ENCODE measurements at regions not wholly inside any gene's neighbourhood (a gene's known extent, or its start where the extent isn't known, plus 50 kb on each side); places are given as distances from the start of the nearest gene placed in this dataset.
"Not testable (repeated sequence)": the region's sequence is repeated elsewhere in the genome, so short reads cannot be mapped to it uniquely, and the experiment has no call there.

GRCh38 chr4:4052933-4053332 lies 173.8 kb downstream of the OTOP1 start:
- dilution Hi-C loops (cut with MboI; ENCODE audit: extremely low pct_ligation_motif_present, low sequenced_read_pairs); H3K27me3 ChIP-seq (ENCODE audit: control insufficient read depth, extremely low read depth, insufficient read depth, low read length); H3K9me1 ChIP-seq (ENCODE audit: control insufficient read depth, extremely low read depth, insufficient read depth, low read length); H3K79me2 ChIP-seq (ENCODE audit: control insufficient read depth, insufficient read depth, low read length); FAIRE-seq; DNase-seq (ENCODE audit: low read depth, low spot score); H3K27ac ChIP-seq (ENCODE audit: control insufficient read depth, insufficient read depth, low read length); H2AFZ ChIP-seq (ENCODE audit: control insufficient read depth, low read length); H3K4me2 ChIP-seq (ENCODE audit: control insufficient read depth, extremely low read depth, insufficient read depth, low read depth, low read length); H3K9ac ChIP-seq (ENCODE audit: control insufficient read depth, extremely low read depth, insufficient read depth, low read length); H3K9me3 ChIP-seq (ENCODE audit: control insufficient read depth, low read depth, low read length); H3K4me1 ChIP-seq (ENCODE audit: control insufficient read depth, extremely low read depth, insufficient read depth, low read length); H3K36me3 ChIP-seq (ENCODE audit: control insufficient read depth in 2 of 2, extremely low read depth in 1 of 2, insufficient read depth in 2 of 2, low read length in 2 of 2); H3K4me3 ChIP-seq (ENCODE audit: control insufficient read depth in 2 of 3, extremely low read depth in 1 of 3, insufficient read depth in 2 of 3, low read depth in 1 of 3, low read length in 3 of 3); H4K20me1 ChIP-seq (ENCODE audit: control insufficient read depth, extremely low read depth, insufficient read depth, low read length): not testable (repeated sequence)

GRCh38 chr4:4057226-4057625 lies 169.5 kb downstream of the OTOP1 start:
- H4K20me1 ChIP-seq (ENCODE audit: control insufficient read depth, extremely low read depth, insufficient read depth, low read length), result not testable (repeated sequence)

GRCh38 chr4:4084171-4084570 lies 142.6 kb downstream of the OTOP1 start:
- H4K20me1 ChIP-seq (ENCODE audit: control insufficient read depth, extremely low read depth, insufficient read depth, low read length); H3K36me3 ChIP-seq (ENCODE audit: control insufficient read depth in 2 of 2, extremely low read depth in 1 of 2, insufficient read depth in 2 of 2, low read length in 2 of 2); DNase-seq (ENCODE audit: low read depth, low spot score); H3K9me1 ChIP-seq (ENCODE audit: control insufficient read depth, extremely low read depth, insufficient read depth, low read length); H3K27me3 ChIP-seq (ENCODE audit: control insufficient read depth, extremely low read depth, insufficient read depth, low read length); H3K79me2 ChIP-seq (ENCODE audit: control insufficient read depth, insufficient read depth, low read length); H3K9ac ChIP-seq (ENCODE audit: control insufficient read depth, extremely low read depth, insufficient read depth, low read length); H3K9me3 ChIP-seq (ENCODE audit: control insufficient read depth, low read depth, low read length); H3K4me1 ChIP-seq (ENCODE audit: control insufficient read depth, extremely low read depth, insufficient read depth, low read length); H3K4me2 ChIP-seq (ENCODE audit: control insufficient read depth, extremely low read depth, insufficient read depth, low read depth, low read length); FAIRE-seq; H3K27ac ChIP-seq (ENCODE audit: control insufficient read depth, insufficient read depth, low read length); H3K4me3 ChIP-seq (ENCODE audit: control insufficient read depth in 2 of 3, extremely low read depth in 1 of 3, insufficient read depth in 2 of 3, low read depth in 1 of 3, low read length in 3 of 3); dilution Hi-C loops (cut with MboI; ENCODE audit: extremely low pct_ligation_motif_present, low sequenced_read_pairs); H2AFZ ChIP-seq (ENCODE audit: control insufficient read depth, low read length): not testable (repeated sequence)

More at GRCh38 chr4:4057226-4057625, 169.5 kb downstream of the OTOP1 start:
- H2AFZ ChIP-seq (ENCODE audit: control insufficient read depth, low read length); H3K79me2 ChIP-seq (ENCODE audit: control insufficient read depth, insufficient read depth, low read length); H3K36me3 ChIP-seq (ENCODE audit: control insufficient read depth in 2 of 2, extremely low read depth in 1 of 2, insufficient read depth in 2 of 2, low read length in 2 of 2); H3K4me2 ChIP-seq (ENCODE audit: control insufficient read depth, extremely low read depth, insufficient read depth, low read depth, low read length); DNase-seq (ENCODE audit: low read depth, low spot score); H3K9me3 ChIP-seq (ENCODE audit: control insufficient read depth, low read depth, low read length); H3K4me1 ChIP-seq (ENCODE audit: control insufficient read depth, extremely low read depth, insufficient read depth, low read length); dilution Hi-C loops (cut with MboI; ENCODE audit: extremely low pct_ligation_motif_present, low sequenced_read_pairs); FAIRE-seq; H3K27ac ChIP-seq (ENCODE audit: control insufficient read depth, insufficient read depth, low read length); H3K27me3 ChIP-seq (ENCODE audit: control insufficient read depth, extremely low read depth, insufficient read depth, low read length); H3K9me1 ChIP-seq (ENCODE audit: control insufficient read depth, extremely low read depth, insufficient read depth, low read length); H3K9ac ChIP-seq (ENCODE audit: control insufficient read depth, extremely low read depth, insufficient read depth, low read length); H3K4me3 ChIP-seq (ENCODE audit: control insufficient read depth in 2 of 3, extremely low read depth in 1 of 3, insufficient read depth in 2 of 3, low read depth in 1 of 3, low read length in 3 of 3): not testable (repeated sequence)

- H3K4me3 ChIP-seq (ENCODE audit: control insufficient read depth in 2 of 3, extremely low read depth in 1 of 3, insufficient read depth in 2 of 3, low read depth in 1 of 3, low read length in 3 of 3); H3K9ac ChIP-seq (ENCODE audit: control insufficient read depth, extremely low read depth, insufficient read depth, low read length); dilution Hi-C loops (cut with MboI; ENCODE audit: extremely low pct_ligation_motif_present, low sequenced_read_pairs); H3K36me3 ChIP-seq (ENCODE audit: control insufficient read depth in 2 of 2, extremely low read depth in 1 of 2, insufficient read depth in 2 of 2, low read length in 2 of 2); H3K27me3 ChIP-seq (ENCODE audit: control insufficient read depth, extremely low read depth, insufficient read depth, low read length); H3K4me1 ChIP-seq (ENCODE audit: control insufficient read depth, extremely low read depth, insufficient read depth, low read length); H4K20me1 ChIP-seq (ENCODE audit: control insufficient read depth, extremely low read depth, insufficient read depth, low read length); H3K27ac ChIP-seq (ENCODE audit: control insufficient read depth, insufficient read depth, low read length); H2AFZ ChIP-seq (ENCODE audit: control insufficient read depth, low read length); H3K9me3 ChIP-seq (ENCODE audit: control insufficient read depth, low read depth, low read length); FAIRE-seq; H3K4me2 ChIP-seq (ENCODE audit: control insufficient read depth, extremely low read depth, insufficient read depth, low read depth, low read length); DNase-seq (ENCODE audit: low read depth, low spot score); H3K9me1 ChIP-seq (ENCODE audit: control insufficient read depth, extremely low read depth, insufficient read depth, low read length); H3K79me2 ChIP-seq (ENCODE audit: control insufficient read depth, insufficient read depth, low read length): not testable (repeated sequence)
Measured at GRCh38 chr4:4089716-4090419, 136.9 kb downstream of the OTOP1 start.

GRCh38 chr4:4090720-4091119 lies 136.0 kb downstream of the OTOP1 start:
- H3K27ac ChIP-seq (ENCODE audit: control insufficient read depth, insufficient read depth, low read length); H3K9me3 ChIP-seq (ENCODE audit: control insufficient read depth, low read depth, low read length); H3K27me3 ChIP-seq (ENCODE audit: control insufficient read depth, extremely low read depth, insufficient read depth, low read length); H3K79me2 ChIP-seq (ENCODE audit: control insufficient read depth, insufficient read depth, low read length); H4K20me1 ChIP-seq (ENCODE audit: control insufficient read depth, extremely low read depth, insufficient read depth, low read length); H3K4me3 ChIP-seq (ENCODE audit: control insufficient read depth in 2 of 3, extremely low read depth in 1 of 3, insufficient read depth in 2 of 3, low read depth in 1 of 3, low read length in 3 of 3); DNase-seq (ENCODE audit: low read depth, low spot score); H3K9ac ChIP-seq (ENCODE audit: control insufficient read depth, extremely low read depth, insufficient read depth, low read length); FAIRE-seq; H3K4me1 ChIP-seq (ENCODE audit: control insufficient read depth, extremely low read depth, insufficient read depth, low read length); H3K36me3 ChIP-seq (ENCODE audit: control insufficient read depth in 2 of 2, extremely low read depth in 1 of 2, insufficient read depth in 2 of 2, low read length in 2 of 2); H3K4me2 ChIP-seq (ENCODE audit: control insufficient read depth, extremely low read depth, insufficient read depth, low read depth, low read length); H3K9me1 ChIP-seq (ENCODE audit: control insufficient read depth, extremely low read depth, insufficient read depth, low read length); H2AFZ ChIP-seq (ENCODE audit: control insufficient read depth, low read length); dilution Hi-C loops (cut with MboI; ENCODE audit: extremely low pct_ligation_motif_present, low sequenced_read_pairs): not testable (repeated sequence)
